ENCODE measurements at regions not wholly inside any gene's neighbourhood (a gene's known extent, or its start where the extent isn't known, plus 50 kb on each side); places are given as distances from the start of the nearest gene placed in this dataset.
"Not testable (repeated sequence)": the region's sequence is repeated elsewhere in the genome, so short reads cannot be mapped to it uniquely, and the experiment has no call there.

DNA sequence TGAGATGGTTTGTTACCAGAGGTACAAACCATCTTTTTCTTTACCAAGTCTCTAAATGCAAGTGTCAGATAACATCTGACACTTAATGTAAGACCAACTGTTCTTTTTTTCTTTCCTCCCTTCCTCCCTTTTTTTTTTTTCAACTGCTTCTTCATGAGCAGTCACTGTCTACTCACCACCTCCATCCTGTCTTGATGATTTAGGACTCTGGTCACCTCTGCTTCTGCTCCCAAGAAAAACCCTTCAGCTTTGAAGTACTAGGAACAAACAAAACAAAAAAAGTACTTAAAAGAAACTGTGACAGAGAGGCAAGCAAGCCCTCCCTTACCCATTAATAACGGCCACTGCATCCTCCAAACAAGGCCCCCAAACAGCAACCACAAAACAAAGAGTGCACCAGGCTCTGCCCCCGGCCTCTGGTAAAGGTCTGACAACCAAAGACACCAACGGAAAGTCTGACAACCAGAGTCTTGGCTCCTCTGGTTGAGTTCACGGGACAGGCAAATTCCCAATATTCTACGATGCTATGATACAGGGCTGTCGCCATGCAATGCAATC, 141.0 kb downstream of the ARL4C start:
- no peak overlapping the region for H3K4me3 ChIP-seq (ENCODE audit: low read length)
- TF ChIP-seq, protein P1, sequence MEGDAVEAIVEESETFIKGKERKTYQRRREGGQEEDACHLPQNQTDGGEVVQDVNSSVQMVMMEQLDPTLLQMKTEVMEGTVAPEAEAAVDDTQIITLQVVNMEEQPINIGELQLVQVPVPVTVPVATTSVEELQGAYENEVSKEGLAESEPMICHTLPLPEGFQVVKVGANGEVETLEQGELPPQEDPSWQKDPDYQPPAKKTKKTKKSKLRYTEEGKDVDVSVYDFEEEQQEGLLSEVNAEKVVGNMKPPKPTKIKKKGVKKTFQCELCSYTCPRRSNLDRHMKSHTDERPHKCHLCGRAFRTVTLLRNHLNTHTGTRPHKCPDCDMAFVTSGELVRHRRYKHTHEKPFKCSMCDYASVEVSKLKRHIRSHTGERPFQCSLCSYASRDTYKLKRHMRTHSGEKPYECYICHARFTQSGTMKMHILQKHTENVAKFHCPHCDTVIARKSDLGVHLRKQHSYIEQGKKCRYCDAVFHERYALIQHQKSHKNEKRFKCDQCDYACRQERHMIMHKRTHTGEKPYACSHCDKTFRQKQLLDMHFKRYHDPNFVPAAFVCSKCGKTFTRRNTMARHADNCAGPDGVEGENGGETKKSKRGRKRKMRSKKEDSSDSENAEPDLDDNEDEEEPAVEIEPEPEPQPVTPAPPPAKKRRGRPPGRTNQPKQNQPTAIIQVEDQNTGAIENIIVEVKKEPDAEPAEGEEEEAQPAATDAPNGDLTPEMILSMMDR (conservative IDR thresholded peaks at IDR 0.05; ENCODE audit: low read depth, low read length) = no peak
- no peak for DNase-seq (ENCODE audit: low read depth)

GRCh38 chr2:234355021-234355720, 141.7 kb downstream of the ARL4C start:
- no peak overlapping the region for H3K4me3 ChIP-seq (ENCODE audit: low read length)
- TF ChIP-seq, protein P1 (conservative IDR thresholded peaks at IDR 0.05; ENCODE audit: low read depth, low read length) = no peak

GRCh38 chr2:234352270-234352669, 144.6 kb downstream of the ARL4C start:
- no peak for DNase-seq (ENCODE audit: low read depth)
- TF ChIP-seq, protein P1 (conservative IDR thresholded peaks at IDR 0.05; ENCODE audit: low read depth, low read length) = no peak
- H3K4me3 ChIP-seq (ENCODE audit: low read length) = no peak overlapping the region

More at GRCh38 chr2:234355021-234355720, 141.7 kb downstream of the ARL4C start:
- DNase-seq (ENCODE audit: low read depth) = no peak

- DNase-seq (ENCODE audit: low read depth); H3K4me3 ChIP-seq (ENCODE audit: low read length): not testable (repeated sequence)
These were observed 145.0 kb downstream of the ARL4C start for GRCh38 chr2:234351866-234352265.

- no peak for DNase-seq (ENCODE audit: low read depth)
- no peak overlapping the region for H3K4me3 ChIP-seq (ENCODE audit: low read length)
- TF ChIP-seq, protein P1 (conservative IDR thresholded peaks at IDR 0.05; ENCODE audit: low read depth, low read length) = no peak
These were observed 148.8 kb downstream of the ARL4C start for GRCh38 chr2:234348081-234348480.

DNA sequence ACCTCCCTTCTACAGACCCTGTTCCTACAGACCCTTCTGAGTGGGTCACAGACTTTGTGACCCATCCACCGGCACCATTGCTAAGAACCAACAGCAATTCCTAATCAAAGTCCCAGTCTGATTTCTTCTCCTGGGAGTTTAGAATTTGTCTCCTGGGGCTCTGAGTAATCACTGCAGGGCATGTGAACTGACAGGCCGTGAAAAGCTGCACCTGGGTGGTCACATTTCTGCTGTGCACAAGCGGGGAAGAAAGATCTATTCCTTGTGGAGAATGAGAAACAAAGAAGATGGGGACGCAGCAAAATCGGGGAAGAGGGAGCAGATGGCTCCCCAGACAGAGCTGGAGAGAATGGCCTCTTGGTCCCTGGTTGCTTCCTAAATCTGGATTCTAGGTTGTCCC, 151.0 kb downstream of the ARL4C start:
- no peak overlapping the region for H3K4me3 ChIP-seq (ENCODE audit: low read length)
- DNase-seq (ENCODE audit: low read depth) = no peak
- TF ChIP-seq, protein P1 (conservative IDR thresholded peaks at IDR 0.05; ENCODE audit: low read depth, low read length) = no peak

GRCh38 chr2:234344012-234344411, 152.9 kb downstream of the ARL4C start:
- H3K4me3 ChIP-seq (ENCODE audit: low read length) = no peak overlapping the region
- TF ChIP-seq, protein P1 (conservative IDR thresholded peaks at IDR 0.05; ENCODE audit: low read depth, low read length) = no peak
- DNase-seq (ENCODE audit: low read depth) = no peak
